ENCODE measurements at regions not wholly inside any gene's neighbourhood (a gene's known extent, or its start where the extent isn't known, plus 50 kb on each side); places are given as distances from the start of the nearest gene placed in this dataset.

- no peak overlapping the region for H3K4me3 ChIP-seq (ENCODE audit: low read depth, low read length)
- no peak for DNase-seq (ENCODE audit: extremely low spot score)
- no peaks in the 10 kb centered on the region for H3K4me1 ChIP-seq (ENCODE audit: insufficient read depth)
- H3K27ac ChIP-seq (ENCODE audit: low read depth) = no peak overlapping the region
- WGBS = 52% methylated on average over 4 of the region's 4 CpGs
- H3K36me3 ChIP-seq (ENCODE audit: insufficient read depth) = no peaks in the 10 kb centered on the region
These were observed 247.7 kb upstream of the IRS2 start for GRCh38 chr13:110034031-110034549.

GRCh38 chr13:110032969-110033368, 246.6 kb upstream of the IRS2 start:
- Histone ChIP-seq H3K36me3 (ENCODE audit: insufficient read depth) (no peaks in the 10 kb centered on the region), H3K4me3 (ENCODE audit: low read depth, low read length) (no peak overlapping the region), H3K4me1 (ENCODE audit: insufficient read depth) (no peaks in the 10 kb centered on the region), H3K27ac (ENCODE audit: low read depth) (no peak overlapping the region)
- no peak for DNase-seq (ENCODE audit: extremely low spot score)
- 71% methylated on average over 5 of the region's 5 CpGs for WGBS

GRCh38 chr13:110030394-110030928, 244.1 kb upstream of the IRS2 start:
- Histone ChIP-seq H3K4me3 (ENCODE audit: low read depth, low read length) (no peak overlapping the region), H3K27ac (ENCODE audit: low read depth) (no peak overlapping the region), H3K36me3 (ENCODE audit: insufficient read depth) (no peaks in the 10 kb centered on the region), H3K4me1 (ENCODE audit: insufficient read depth) (no peaks in the 10 kb centered on the region)
- WGBS = 77% methylated on average over 7 of the region's 7 CpGs
- DNase-seq (ENCODE audit: extremely low spot score) = no peak

GRCh38 chr13:110028838-110029621, 242.6 kb upstream of the IRS2 start:
- 80% methylated on average over 7 of the region's 7 CpGs for WGBS
- H3K4me3 ChIP-seq (ENCODE audit: low read depth, low read length) = no peak overlapping the region
- DNase-seq (ENCODE audit: extremely low spot score) = no peak
- H3K27ac ChIP-seq (ENCODE audit: low read depth) = no peak overlapping the region
- no peaks in the 10 kb centered on the region for H3K4me1 ChIP-seq (ENCODE audit: insufficient read depth)
- H3K36me3 ChIP-seq (ENCODE audit: insufficient read depth) = no peaks in the 10 kb centered on the region

GRCh38 chr13:110028311-110028710, 241.9 kb upstream of the IRS2 start:
- Histone ChIP-seq H3K36me3 (ENCODE audit: insufficient read depth) (no peaks in the 10 kb centered on the region), H3K4me1 (ENCODE audit: insufficient read depth) (no peaks in the 10 kb centered on the region), H3K27ac (ENCODE audit: low read depth) (no peak overlapping the region), H3K4me3 (ENCODE audit: low read depth, low read length) (no peak overlapping the region)
- DNase-seq (ENCODE audit: extremely low spot score) = no peak
- WGBS = 72% methylated on average over 4 of the region's 4 CpGs

- 79% methylated on average over 8 of the region's 8 CpGs for WGBS
- H3K36me3 ChIP-seq (ENCODE audit: insufficient read depth) = no peaks in the 10 kb centered on the region
- no peak for DNase-seq (ENCODE audit: extremely low spot score)
- no peak overlapping the region for H3K27ac ChIP-seq (ENCODE audit: low read depth)
- H3K4me1 ChIP-seq (ENCODE audit: insufficient read depth) = no peaks in the 10 kb centered on the region
- H3K4me3 ChIP-seq (ENCODE audit: low read depth, low read length) = no peak overlapping the region
These were observed 241.3 kb upstream of the IRS2 start for GRCh38 chr13:110027470-110028240.

- Histone ChIP-seq H3K27ac (ENCODE audit: low read depth) (no peak overlapping the region), H3K36me3 (ENCODE audit: insufficient read depth) (no peaks in the 10 kb centered on the region), H3K4me3 (ENCODE audit: low read depth, low read length) (no peak overlapping the region), H3K4me1 (ENCODE audit: insufficient read depth) (no peaks in the 10 kb centered on the region)
- no peak for DNase-seq (ENCODE audit: extremely low spot score)
- 0% methylated on average over 1 of the region's 1 CpG for WGBS
These were observed 238.2 kb upstream of the IRS2 start for GRCh38 chr13:110024645-110024980.

- no peaks in the 10 kb centered on the region for H3K36me3 ChIP-seq (ENCODE audit: insufficient read depth)
- no peak for DNase-seq (ENCODE audit: extremely low spot score)
- no peaks in the 10 kb centered on the region for H3K4me1 ChIP-seq (ENCODE audit: insufficient read depth)
- no peak overlapping the region for H3K4me3 ChIP-seq (ENCODE audit: low read depth, low read length)
- WGBS = 34% methylated on average over 14 of the region's 14 CpGs
- H3K27ac ChIP-seq (ENCODE audit: low read depth) = no peak overlapping the region
These were observed 237.6 kb upstream of the IRS2 start for GRCh38 chr13:110023729-110024644.

GRCh38 chr13:110018009-110018408, 231.6 kb upstream of the IRS2 start:
- no peaks in the 10 kb centered on the region for H3K4me1 ChIP-seq (ENCODE audit: insufficient read depth)
- H3K27ac ChIP-seq (ENCODE audit: low read depth) = no peak overlapping the region
- 87% methylated on average over 11 of the region's 11 CpGs for whole genome bisulfite sequencing
- DNase-seq (ENCODE audit: extremely low spot score) = no peak
- H3K36me3 ChIP-seq (ENCODE audit: insufficient read depth) = no peaks in the 10 kb centered on the region
- H3K4me3 ChIP-seq (ENCODE audit: low read depth, low read length) = no peak overlapping the region

GRCh38 chr13:110017379-110017778, 231.0 kb upstream of the IRS2 start:
- 56% methylated on average over 7 of the region's 7 CpGs for WGBS
- H3K27ac ChIP-seq (ENCODE audit: low read depth) = no peak overlapping the region

GRCh38 chr13:110015253-110015652, 228.9 kb upstream of the IRS2 start:
- no peak overlapping the region for H3K27ac ChIP-seq (ENCODE audit: low read depth)
- H3K36me3 ChIP-seq (ENCODE audit: insufficient read depth) = no peaks in the 10 kb centered on the region
- no peak overlapping the region for H3K4me3 ChIP-seq (ENCODE audit: low read depth, low read length)
- no peaks in the 10 kb centered on the region for H3K4me1 ChIP-seq (ENCODE audit: insufficient read depth)
- WGBS = 64% methylated on average over 6 of the region's 6 CpGs
- no peak for DNase-seq (ENCODE audit: extremely low spot score)

More at GRCh38 chr13:110017379-110017778, 231.0 kb upstream of the IRS2 start:
- Histone ChIP-seq H3K4me1 (ENCODE audit: insufficient read depth) (no peaks in the 10 kb centered on the region), H3K36me3 (ENCODE audit: insufficient read depth) (no peaks in the 10 kb centered on the region), H3K4me3 (ENCODE audit: low read depth, low read length) (no peak overlapping the region)
- DNase-seq (ENCODE audit: extremely low spot score) = no peak

- H3K4me3 ChIP-seq (ENCODE audit: low read depth, low read length) = no peak overlapping the region
- H3K4me1 ChIP-seq (ENCODE audit: insufficient read depth) = no peaks in the 10 kb centered on the region
- DNase-seq (ENCODE audit: extremely low spot score) = no peak
- no peaks in the 10 kb centered on the region for H3K36me3 ChIP-seq (ENCODE audit: insufficient read depth)
- WGBS = 71% methylated on average over 4 of the region's 4 CpGs
- H3K27ac ChIP-seq (ENCODE audit: low read depth) = no peak overlapping the region
These were observed 228.3 kb upstream of the IRS2 start for GRCh38 chr13:110014719-110015118.

GRCh38 chr13:110012102-110012739, 225.8 kb upstream of the IRS2 start:
- Histone ChIP-seq H3K27ac (ENCODE audit: low read depth) (no peak overlapping the region), H3K4me3 (ENCODE audit: low read depth, low read length) (no peak overlapping the region), H3K4me1 (ENCODE audit: insufficient read depth) (no peaks in the 10 kb centered on the region), H3K36me3 (ENCODE audit: insufficient read depth) (no peaks in the 10 kb centered on the region)
- 74% methylated on average over 2 of the region's 2 CpGs for WGBS
- no peak for DNase-seq (ENCODE audit: extremely low spot score)

Data from urinary bladder (tissue), 3 donors.